IMR-90 (cell line): ENCODE measurements at regions not wholly inside any gene's neighbourhood (a gene's known extent, or its start where the extent isn't known, plus 50 kb on each side); places are given as distances from the start of the nearest gene placed in this dataset.

ENCODE experiments used
- BHLHE40 ChIP-seq: fragments of 150-350 bp; IDR thresholded peaks from 2 replicates; pipeline ENCODE4 v1.6.1; 2016; ENCODE audit warnings: mild to moderate bottlenecking, low read depth, low read length
- CEBPB ChIP-seq: IDR thresholded peaks from 2 replicates; pipeline ENCODE4 v1.6.1; 2012; ENCODE audit warnings: low read depth, low read length, improper control_type of control experiment
- CTCF ChIP-seq: conservative IDR thresholded peaks from 2 replicates; pipeline ENCODE4 v1.5.1; 2012; ENCODE audit warnings: mild to moderate bottlenecking, low read depth, low read length, improper control_type of control experiment
- MAFK ChIP-seq: IDR thresholded peaks from 2 replicates; pipeline ENCODE4 v1.6.1; 2012; ENCODE audit warnings: low read depth, low read length, improper control_type of control experiment
- MAZ ChIP-seq: IDR thresholded peaks from 2 replicates; pipeline ENCODE4 v1.6.1; 2012; ENCODE audit warnings: low read depth, mild to moderate bottlenecking, low read length, improper control_type of control experiment, moderate library complexity, borderline replicate concordance
- MXI1 ChIP-seq: IDR thresholded peaks from 2 replicates; pipeline ENCODE4 v1.6.1; 2012; ENCODE audit warnings: low read depth, mild to moderate bottlenecking, low read length, moderate library complexity, borderline replicate concordance
- NFE2L2 ChIP-seq: fragments of 150-350 bp; IDR thresholded peaks from 2 replicates; pipeline ENCODE4 v1.6.1; 2016; ENCODE audit warnings: low read depth, mild to moderate bottlenecking, low read length
- POLR2A ChIP-seq: IDR thresholded peaks from 2 replicates; pipeline ENCODE4 v1.6.1; 2012; ENCODE audit warnings: mild to moderate bottlenecking, low read depth, low read length
- RAD21 ChIP-seq: IDR thresholded peaks from 2 replicates; pipeline ENCODE4 v1.6.1; 2012; ENCODE audit warnings: low read length, improper control_type of control experiment
- RCOR1 ChIP-seq: IDR thresholded peaks from 2 replicates; pipeline ENCODE4 v1.6.1; 2012; ENCODE audit warnings: mild to moderate bottlenecking, low read length, improper control_type of control experiment; ENCODE audit not compliant: insufficient replicate concordance
- SMC3 ChIP-seq: fragments of 150-350 bp; IDR thresholded peaks from 2 replicates; pipeline ENCODE4 v1.6.1; 2016; ENCODE audit warnings: low read depth, mild to moderate bottlenecking, antibody characterized with exemption, low read length, moderate library complexity

GRCh38 chr18:42141439-42141838, 186.4 kb downstream of the PIK3C3 start:
- TF ChIP-seq CTCF, result no peak
- no peak for TF ChIP-seq RCOR1
- no peak for TF ChIP-seq SMC3
- TF ChIP-seq MAZ, result no peak
- TF ChIP-seq BHLHE40, result no peak
- no peak for TF ChIP-seq POLR2A
- TF ChIP-seq CEBPB, result no peak
- no peak for TF ChIP-seq RAD21
- TF ChIP-seq NFE2L2, result no peak
- no peak for TF ChIP-seq MXI1
- TF ChIP-seq MAFK, result no peak
